A673 (cell line): ENCODE measurements at regions not wholly inside any gene's neighbourhood (a gene's known extent, or its start where the extent isn't known, plus 50 kb on each side); places are given as distances from the start of the nearest gene placed in this dataset.

Experiments used
- CTCF ChIP-seq: fragments of 300-800, 200-600 bp; sonication (generic); conservative IDR thresholded peaks from 2 replicates; pipeline ENCODE4 v1.5.1; 2017; ENCODE audit warnings: low read depth, mild to moderate bottlenecking, antibody characterized with exemption, low read length, moderate library complexity, mixed read lengths
- EZH2 ChIP-seq: fragments of 200-600 bp; sonication (generic); IDR thresholded peaks from 2 replicates; pipeline ENCODE4 v1.6.1; 2017; ENCODE audit warnings: borderline replicate concordance, low read depth, mild to moderate bottlenecking, mixed read lengths, antibody characterized with exemption, low read length; ENCODE audit not compliant: poor library complexity, severe bottlenecking

- TF ChIP-seq CTCF (no peak), EZH2 (no peak)
Measured at GRCh38 chr2:62352031-62352430, 154.0 kb downstream of the TMEM17 start.
